Kidney (tissue), 13 donors: ENCODE measurements at regions not wholly inside any gene's neighbourhood (a gene's known extent, or its start where the extent isn't known, plus 50 kb on each side); places are given as distances from the start of the nearest gene placed in this dataset.

Experiments
- DNase-seq, 5 donors: peaks; one replicate each; pipeline ENCODE4 v3.0.0-alpha.2; 2013 to 2020
- FAIRE-seq: peaks from 2 replicates; lab custom pipeline; 2012; peaks lifted over from hg19 to GRCh38; lab: Jason Lieb, UNC
- H3K27ac ChIP-seq, 2 donors: one replicate each; pipeline ENCODE4 v1.7.0; 2013; ENCODE audit warnings: low read depth in 2 of 2, low read length in 2 of 2, inconsistent platforms in 1 of 2
- H3K27me3 ChIP-seq: one replicate; pipeline ENCODE4 v1.7.1; 2013; ENCODE audit warnings: low read length, inconsistent platforms; ENCODE audit not compliant: control insufficient read depth, insufficient read depth
- H3K36me3 ChIP-seq, 3 donors: one replicate each; pipeline versions ENCODE4 v1.7.0 to v1.7.1; 2013; ENCODE audit warnings: low read length in 3 of 3, control low read depth in 1 of 3, inconsistent platforms in 1 of 3; ENCODE audit not compliant: insufficient read depth in 3 of 3, control insufficient read depth in 2 of 3
- H3K4me1 ChIP-seq, 3 donors: one replicate each; pipeline versions ENCODE4 v1.7.0 to v1.7.1; 2013; ENCODE audit warnings: low read length in 3 of 3, inconsistent platforms in 1 of 3, low read depth in 1 of 3; ENCODE audit not compliant: control insufficient read depth in 2 of 3, insufficient read depth in 2 of 3
- H3K4me3 ChIP-seq, 3 donors: one replicate each; pipeline versions ENCODE4 v1.7.0 to v1.8.1; 2013; ENCODE audit warnings: low read length in 3 of 3, control low read depth in 1 of 3, inconsistent platforms in 1 of 3
- H3K9ac ChIP-seq, 3 donors: one replicate each; pipeline versions ENCODE4 v1.7.0 to v1.7.1; 2013; ENCODE audit warnings: low read length in 3 of 3, control low read depth in 1 of 3, inconsistent platforms in 1 of 3
- H3K9me3 ChIP-seq, 3 donors: one replicate each; pipeline versions ENCODE4 v1.7.0 to v1.7.1; 2013; ENCODE audit warnings: low read length in 3 of 3, control low read depth in 1 of 3, inconsistent platforms in 1 of 3; ENCODE audit not compliant: control insufficient read depth in 2 of 3, insufficient read depth in 1 of 3
- CTCF ChIP-seq: IDR thresholded peaks from 3 replicates; pipeline ENCODE4 v1.5.1; 2012; ENCODE audit warnings: mild to moderate bottlenecking, moderate library complexity, borderline replicate concordance; ENCODE audit not compliant: insufficient read depth; ENCODE audit errors: extremely low read depth
- intact Hi-C: fragments of 100-400 bp; cut with DNase I; formaldehyde crosslinking; loops from one replicate; pipeline ENCODE4 v1.11.1; 2022
- donor health status: control.
- donor health status: control.
- donor health status: control.
- donor health status: control.
- donor health status: control.
- donor health status: DM: yes; HTN: yes; CAD: no.
- donor health status: Normal renal cell carcinoma (clear cell type).

GRCh38 chr13:63492604-63493003 is 2077.0 kb upstream of the PCDH20 start:
- Histone ChIP-seq H3K9me3 (no peaks in the 10 kb centered on the region), H3K4me3 (no peak overlapping the region), H3K27ac (no peak overlapping the region), H3K27me3 (no peaks in the 10 kb centered on the region), H3K9ac (no peak overlapping the region), H3K4me1 (no peaks in the 10 kb centered on the region), H3K36me3 (no peaks in the 10 kb centered on the region)
- FAIRE-seq (peak; percentile 76), DNase-seq (no peak)
- TF ChIP-seq CTCF: no peak
- intact Hi-C loops: no loop called here

- no peaks in the 10 kb centered on the region for H3K27me3 ChIP-seq
- intact Hi-C loops: no loop called here
- H3K4me3 ChIP-seq: no peak overlapping the region
- TF ChIP-seq CTCF: no peak
- DNase-seq (no peak), FAIRE-seq (no peak)
- no peaks in the 10 kb centered on the region for H3K4me1 ChIP-seq
- no peak overlapping the region for H3K9ac ChIP-seq
- H3K9me3 ChIP-seq: no peaks in the 10 kb centered on the region
- H3K27ac ChIP-seq: no peak overlapping the region
- no peaks in the 10 kb centered on the region for H3K36me3 ChIP-seq
These were observed 2074.5 kb upstream of the PCDH20 start for GRCh38 chr13:63490149-63490548.

GRCh38 chr13:63481334-63481733 is 2065.7 kb upstream of the PCDH20 start:
- Histone ChIP-seq H3K9ac (no peak overlapping the region), H3K4me3 (no peak overlapping the region), H3K27me3 (no peaks in the 10 kb centered on the region), H3K27ac (no peak overlapping the region), H3K9me3 (no peaks in the 10 kb centered on the region), H3K4me1 (no peaks in the 10 kb centered on the region), H3K36me3 (no peaks in the 10 kb centered on the region)
- DNase-seq: peak in 2 of 5 donors; percentile 19 to 29
- intact Hi-C loops: no loop called here
- no peak for TF ChIP-seq CTCF
- no peak for FAIRE-seq

GRCh38 chr13:63472711-63473110 is 2057.1 kb upstream of the PCDH20 start:
- H3K36me3 ChIP-seq: no peaks in the 10 kb centered on the region
- no peak for TF ChIP-seq CTCF
- no peaks in the 10 kb centered on the region for H3K9me3 ChIP-seq
- no peak overlapping the region for H3K4me3 ChIP-seq
- intact Hi-C loops: no loop called here
- no peak overlapping the region for H3K9ac ChIP-seq
- H3K4me1 ChIP-seq: no peaks in the 10 kb centered on the region
- H3K27ac ChIP-seq: no peak overlapping the region
- no peaks in the 10 kb centered on the region for H3K27me3 ChIP-seq
- no peak for FAIRE-seq
- DNase-seq: no peak
